A549 (cell line): ENCODE measurements at regions not wholly inside any gene's neighbourhood (a gene's known extent, or its start where the extent isn't known, plus 50 kb on each side); places are given as distances from the start of the nearest gene placed in this dataset.

Experiments
- ATAC-seq, 2 experiments: fragments of 200-7000 bp in 1 of 2; fragments of >200 bp in 1 of 2; cut with Nextera tagmentation in 1 of 2; cut with Tn5 transposase in 1 of 2; 3 replicates each; pipeline versions ENCODE4 v1.8.0 to v1.9.1; 2018 to 2020; ENCODE audit warnings: mild to moderate bottlenecking in 1 of 2, moderate library complexity in 1 of 2
- CTCF ChIA-PET: fragments of 300-600 bp; sonication (Branson Sonifier 250); formaldehyde crosslinking; extraction: SDS; loops from one replicate; lab custom pipeline; 2021; ENCODE audit warnings: antibody characterized with exemption, inconsistent platforms; lab: Yijun Ruan, JAX
- POLR2A ChIA-PET: fragments of 350-600 bp; formaldehyde crosslinking; extraction: SDS; loops from one replicate; lab custom pipeline; 2021; ENCODE audit warnings: antibody characterized with exemption, inconsistent platforms; lab: Yijun Ruan, JAX
- DNase-seq, 2 experiments: peaks; one replicate each; pipeline versions ENCODE4 v3.0.0 to v3.0.0-alpha.2; 2011 to 2016; ENCODE audit warnings: low read depth in 1 of 2, low spot score in 1 of 2
- FAIRE-seq: peaks from 2 replicates; lab custom pipeline; 2011; peaks lifted over from hg19 to GRCh38; lab: Jason Lieb, UNC
- H3K27ac ChIP-seq, 2 experiments: fragments of >200 bp; sonication (Bioruptor Twin); formaldehyde crosslinking; 3 replicates each; pipeline ENCODE4 v1.5.1; 2016 to 2017
- H3K4me1 ChIP-seq: fragments of >200 bp; sonication (Bioruptor Twin); formaldehyde crosslinking; 3 replicates; pipeline ENCODE4 v1.6.1; 2016
- H3K4me2 ChIP-seq: fragments of >200 bp; sonication (Bioruptor Twin); formaldehyde crosslinking; 3 replicates; pipeline ENCODE4 v1.6.1; 2016
- H3K4me3 ChIP-seq: fragments of >200 bp; sonication (Bioruptor Twin); formaldehyde crosslinking; 3 replicates; pipeline ENCODE4 v1.5.1; 2016
- H3K9me3 ChIP-seq: fragments of >200 bp; sonication (Bioruptor Twin); formaldehyde crosslinking; 3 replicates; pipeline ENCODE4 v1.6.1; 2016
- BCL3 ChIP-seq: fragments of >200 bp; sonication (Bioruptor Twin); formaldehyde crosslinking; IDR thresholded peaks from 3 replicates; pipeline ENCODE4 v1.6.1; 2016
- BHLHE40 ChIP-seq: IDR thresholded peaks from 2 replicates; pipeline ENCODE4 v1.6.1; 2012; ENCODE audit warnings: low read depth, low read length, inconsistent platforms
- CHD2 ChIP-seq: fragments of 150-350 bp; IDR thresholded peaks from 2 replicates; pipeline ENCODE4 v1.6.1; 2014; ENCODE audit warnings: low read length; ENCODE audit not compliant: partially characterized antibody
- CTCF ChIP-seq: fragments of >200 bp; sonication (Bioruptor Twin); formaldehyde crosslinking; IDR thresholded peaks from 3 replicates; pipeline ENCODE4 v1.5.1; 2016
- EHF ChIP-seq: fragments of 250-450 bp; sonication (Bioruptor Pico); IDR thresholded peaks from 2 replicates; pipeline ENCODE4 v1.5.0; 2020; ENCODE audit warnings: mild to moderate bottlenecking
- ELK1 ChIP-seq: fragments of 150-350 bp; IDR thresholded peaks from 2 replicates; pipeline ENCODE4 v1.6.1; 2014; ENCODE audit warnings: low read depth, mild to moderate bottlenecking, low read length
- ESRRA ChIP-seq: fragments of 150-350 bp; IDR thresholded peaks from 2 replicates; pipeline ENCODE4 v1.6.1; 2014; ENCODE audit warnings: mild to moderate bottlenecking, low read length, borderline replicate concordance
- FOSB ChIP-seq: fragments of 250-450 bp; sonication (Bioruptor Pico); IDR thresholded peaks from 2 replicates; pipeline ENCODE4 v1.5.0; 2020; ENCODE audit warnings: mild to moderate bottlenecking, moderate library complexity
- HDAC2 ChIP-seq: fragments of 200-600 bp; sonication (generic); IDR thresholded peaks from 2 replicates; pipeline ENCODE4 v1.6.1; 2016
- HOXA7 ChIP-seq: fragments of 250-450 bp; sonication (Bioruptor Pico); IDR thresholded peaks from 2 replicates; pipeline ENCODE4 v1.5.0; 2020; ENCODE audit warnings: mild to moderate bottlenecking, moderate library complexity
- JUNB ChIP-seq: fragments of >200 bp; sonication (Bioruptor Twin); formaldehyde crosslinking; IDR thresholded peaks from 2 replicates; pipeline ENCODE4 v1.6.1; 2016
- KDM1A ChIP-seq: fragments of 200-600 bp; sonication (generic); IDR thresholded peaks from 2 replicates; pipeline ENCODE4 v1.6.1; 2016; ENCODE audit warnings: low read depth, mild to moderate bottlenecking
- KDM5A ChIP-seq: fragments of 200-600 bp; sonication (generic); IDR thresholded peaks from 2 replicates; pipeline ENCODE4 v1.6.1; 2016; ENCODE audit warnings: antibody characterized with exemption, mild to moderate bottlenecking
- MAX ChIP-seq: IDR thresholded peaks from 2 replicates; pipeline ENCODE4 v1.6.1; 2012
- MYC ChIP-seq: IDR thresholded peaks from 2 replicates; pipeline ENCODE4 v1.6.1; 2012; ENCODE audit warnings: mild to moderate bottlenecking, inconsistent platforms, low read length, improper control_type of control experiment, borderline replicate concordance
- PBX3 ChIP-seq: IDR thresholded peaks from 2 replicates; pipeline ENCODE4 v1.6.1; 2012
- PHF8 ChIP-seq: fragments of 200-600 bp; sonication (generic); IDR thresholded peaks from 2 replicates; pipeline ENCODE4 v1.6.1; 2016; ENCODE audit warnings: low read depth, mild to moderate bottlenecking, antibody characterized with exemption, moderate library complexity, borderline replicate concordance
- POLR2A ChIP-seq: IDR thresholded peaks from 2 replicates; pipeline ENCODE4 v1.6.1; 2012; ENCODE audit warnings: mild to moderate bottlenecking, low read length
- RAD21 ChIP-seq, 2 experiments: fragments of >200 bp in 1 of 2; sonication (Bioruptor Twin) in 1 of 2; formaldehyde crosslinking in 1 of 2; IDR thresholded peaks in 1 of 2; conservative IDR thresholded peaks in 1 of 2; 2 replicates in 1 of 2; 3 replicates in 1 of 2; pipeline ENCODE4 v1.6.1; 2012 to 2018; ENCODE audit warnings: inconsistent platforms in 1 of 2
- RARB ChIP-seq: fragments of 250-450 bp; sonication (Bioruptor Pico); IDR thresholded peaks from 2 replicates; pipeline ENCODE4 v1.8.0; 2021; ENCODE audit warnings: mild to moderate bottlenecking, moderate library complexity
- RCOR1 ChIP-seq: fragments of 150-350 bp; IDR thresholded peaks from 2 replicates; pipeline ENCODE4 v1.6.1; 2014; ENCODE audit warnings: antibody characterized with exemption, low read length, low read depth
- REST ChIP-seq: fragments of 200-600 bp; sonication (generic); IDR thresholded peaks from 2 replicates; pipeline ENCODE4 v1.6.1; 2016; ENCODE audit warnings: antibody characterized with exemption, mild to moderate bottlenecking, moderate library complexity
- RFX5 ChIP-seq: fragments of 450-650 bp; IDR thresholded peaks from 2 replicates; pipeline ENCODE4 v1.7.1; 2014; ENCODE audit warnings: antibody characterized with exemption, mild to moderate bottlenecking, moderate library complexity
- RNF2 ChIP-seq: fragments of 200-600 bp; sonication (generic); IDR thresholded peaks from 2 replicates; pipeline ENCODE4 v1.6.1; 2016; ENCODE audit warnings: low read depth, mild to moderate bottlenecking, antibody characterized with exemption, moderate library complexity, borderline replicate concordance
- SMC3 ChIP-seq: fragments of >200 bp; sonication (Bioruptor Twin); formaldehyde crosslinking; IDR thresholded peaks from 3 replicates; pipeline ENCODE4 v1.6.1; 2018; ENCODE audit warnings: inconsistent platforms
- TFCP2L1 ChIP-seq: fragments of 250-450 bp; sonication (Bioruptor Pico); IDR thresholded peaks from 2 replicates; pipeline ENCODE4 v1.5.0; 2021; ENCODE audit warnings: mild to moderate bottlenecking
- TP53 ChIP-seq: fragments of 250-450 bp; sonication (Bioruptor Pico); IDR thresholded peaks from 2 replicates; pipeline ENCODE4 v1.5.0; 2021; ENCODE audit warnings: mild to moderate bottlenecking, moderate library complexity
- ZC3H11A ChIP-seq: fragments of 450-650 bp; IDR thresholded peaks from 2 replicates; pipeline ENCODE4 v1.6.1; 2014; ENCODE audit warnings: antibody characterized with exemption, mild to moderate bottlenecking
- ZFP36 ChIP-seq: fragments of 450-650 bp; IDR thresholded peaks from 2 replicates; pipeline ENCODE4 v1.6.1; 2014; ENCODE audit warnings: borderline replicate concordance; ENCODE audit not compliant: partially characterized antibody
- ZSCAN20 ChIP-seq: fragments of 250-450 bp; sonication (Bioruptor Pico); IDR thresholded peaks from 2 replicates; pipeline ENCODE4 v1.8.0; 2022; ENCODE audit warnings: mild to moderate bottlenecking, moderate library complexity
- WGBS: methylation state at CpG from one replicate; pipeline ENCODE4 v1.1.6; 2017; ENCODE audit errors: missing lambda C conversion rate; 5-methylcytosine and 5-hydroxymethylcytosine counted together

GRCh38 chr16:13816701-13817100, 103.3 kb upstream of the ERCC4 start:
- no peaks in the 10 kb centered on the region for H3K9me3 ChIP-seq
- FAIRE-seq (no peak), ATAC-seq (no peak), DNase-seq (no peak)
- no peaks in the 10 kb centered on the region for H3K4me1 ChIP-seq
- POLR2A ChIA-PET = no interaction called here
- TF ChIP-seq JUNB (no peak), KDM5A (no peak), ELK1 (no peak), HDAC2 (no peak), REST (no peak), RARB (CRISPR knock-in tag) (no peak), ESRRA (no peak), CHD2 (no peak), RCOR1 (no peak), SMC3 (no peak), HOXA7 (no peak), TP53 (CRISPR knock-in tag) (no peak), POLR2A (no peak), ZFP36 (no peak), MAX (no peak), RFX5 (no peak), RNF2 (no peak), RAD21 (conservative IDR thresholded peaks at IDR 0.05 in 1 of 2, IDR thresholded peaks at IDR 0.05 in 1 of 2) (no peak), BCL3 (no peak), FOSB (CRISPR knock-in tag) (no peak)
- TF ChIP-seq, all 56 proteins: peak for 0
- no peak overlapping the region for H3K4me3 ChIP-seq
- CTCF ChIA-PET = no interaction called here
- H3K27ac ChIP-seq = no peak overlapping the region
- no peak overlapping the region for H3K4me2 ChIP-seq

- Histone ChIP-seq H3K9me3 (no peaks in the 10 kb centered on the region), H3K4me3 (no peak overlapping the region), H3K4me1 (no peaks in the 10 kb centered on the region), H3K27ac (no peak overlapping the region), H3K4me2 (no peak overlapping the region)
- CTCF ChIA-PET = no interaction called here
- no peak for ATAC-seq
- WGBS = 26% methylated on average over 3 of the region's 6 CpGs
- POLR2A ChIA-PET = no interaction called here
- no peak for FAIRE-seq
- no peak for DNase-seq
- no peak for TF ChIP-seq KDM1A
- TF ChIP-seq MYC = no peak
- TF ChIP-seq ZFP36 = no peak
- no peak for TF ChIP-seq CTCF
- TF ChIP-seq ZSCAN20 (CRISPR knock-in tag) = no peak
- TF ChIP-seq KDM5A = no peak
- no peak for TF ChIP-seq RARB (CRISPR knock-in tag)
- no peak for TF ChIP-seq BCL3
- TF ChIP-seq EHF (CRISPR knock-in tag) = no peak
- no peak for TF ChIP-seq ZC3H11A
- TF ChIP-seq PBX3 = no peak
- no peak for TF ChIP-seq BHLHE40
- TF ChIP-seq TFCP2L1 = no peak
- TF ChIP-seq RCOR1 = no peak
- TF ChIP-seq PHF8 = no peak
These were observed 96.5 kb upstream of the ERCC4 start for GRCh38 chr16:13823501-13823900.
